Osteoblast (primary cell): ENCODE measurements at regions not wholly inside any gene's neighbourhood (a gene's known extent, or its start where the extent isn't known, plus 50 kb on each side); places are given as distances from the start of the nearest gene placed in this dataset.

Experiments used
- DNase-seq: peaks from one replicate; pipeline ENCODE4 v3.0.0; 2011; ENCODE audit warnings: low spot score, mixed read lengths; ENCODE audit not compliant: insufficient read length; ENCODE audit errors: missing footprints
- H2AFZ ChIP-seq: 2 replicates; pipeline ENCODE4 v1.6.0; 2011; ENCODE audit warnings: mild to moderate bottlenecking, low read length
- H3K27ac ChIP-seq: 2 replicates; pipeline ENCODE4 v1.5.1; 2011; ENCODE audit warnings: mild to moderate bottlenecking, low read depth, low read length, moderate library complexity
- H3K27me3 ChIP-seq: 2 replicates; pipeline ENCODE4 v1.6.0; 2012; ENCODE audit warnings: mild to moderate bottlenecking, control low read depth, inconsistent platforms, low read length, moderate library complexity; ENCODE audit not compliant: insufficient read depth
- H3K36me3 ChIP-seq: 2 replicates; pipeline ENCODE4 v1.5.1; 2011; ENCODE audit warnings: mild to moderate bottlenecking, low read length, control low read depth, moderate library complexity; ENCODE audit not compliant: insufficient read depth
- H3K4me1 ChIP-seq: 2 replicates; pipeline ENCODE4 v1.5.1; 2011; ENCODE audit warnings: mild to moderate bottlenecking, low read length, control low read depth, moderate library complexity; ENCODE audit not compliant: insufficient read depth
- H3K4me2 ChIP-seq: 2 replicates; pipeline ENCODE4 v1.6.0; 2011; ENCODE audit warnings: mild to moderate bottlenecking, low read length; ENCODE audit not compliant: insufficient read depth
- H3K4me3 ChIP-seq: fragments of 200-600 bp; sonication (generic); 3 replicates; pipeline ENCODE4 v1.5.1; 2012; ENCODE audit warnings: mild to moderate bottlenecking, low read length, inconsistent platforms; ENCODE audit not compliant: insufficient read depth
- H3K79me2 ChIP-seq: 2 replicates; pipeline ENCODE4 v1.6.0; 2012; ENCODE audit warnings: mild to moderate bottlenecking, low read length, control low read depth, inconsistent platforms; ENCODE audit not compliant: insufficient read depth
- H3K9me3 ChIP-seq: 2 replicates; pipeline ENCODE4 v1.5.1; 2011; ENCODE audit warnings: low read depth, low read length, control low read depth
- H4K20me1 ChIP-seq: 2 replicates; pipeline ENCODE4 v1.6.0; 2012; ENCODE audit warnings: mild to moderate bottlenecking, low read length, control low read depth; ENCODE audit not compliant: insufficient read depth
- CTCF ChIP-seq: IDR thresholded peaks from 2 replicates; pipeline ENCODE4 v1.5.1; 2011; ENCODE audit warnings: mild to moderate bottlenecking, low read depth, low read length, moderate library complexity; ENCODE audit errors: extremely low read depth

GRCh38 chr11:120023120-120023519 lies 114.8 kb downstream of the TRIM29 start:
- TF ChIP-seq CTCF = no peak
- Histone ChIP-seq H3K9me3 (no peaks in the 10 kb centered on the region), H3K4me3 (no peak overlapping the region), H2AFZ (no peak overlapping the region), H3K36me3 (no peaks in the 10 kb centered on the region), H3K4me2 (no peak overlapping the region), H3K79me2 (no peaks in the 10 kb centered on the region), H4K20me1 (no peaks in the 10 kb centered on the region), H3K27ac (no peak overlapping the region), H3K27me3 (peaks cover 9% of the 10 kb centered on the region), H3K4me1 (no peaks in the 10 kb centered on the region)
- no peak for DNase-seq

DNA sequence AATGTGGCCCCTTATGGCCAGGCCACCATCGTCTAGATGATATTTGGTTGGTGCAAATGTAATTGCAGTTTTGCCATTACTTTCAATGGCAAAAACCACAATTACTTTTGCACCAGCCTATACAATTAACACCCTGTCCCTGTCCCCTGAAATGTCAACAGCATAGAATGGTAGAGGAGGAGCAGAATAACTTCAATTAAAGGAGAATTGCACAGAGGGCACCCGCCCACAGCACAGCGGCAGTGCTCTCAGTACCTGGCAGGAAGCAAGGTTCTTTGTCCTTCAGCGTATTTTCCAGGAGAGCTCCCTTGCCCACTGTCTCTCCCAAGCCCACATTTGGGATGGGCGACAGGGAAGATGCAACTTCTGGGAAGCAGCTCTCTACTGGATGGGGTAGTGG lies 115.3 kb downstream of the TRIM29 start:
- H2AFZ ChIP-seq = no peak overlapping the region
- no peak overlapping the region for H3K4me3 ChIP-seq
- H3K36me3 ChIP-seq = no peaks in the 10 kb centered on the region
- H3K27ac ChIP-seq = no peak overlapping the region
- peaks cover 14% of the 10 kb centered on the region for H3K27me3 ChIP-seq
- no peak for DNase-seq
- TF ChIP-seq CTCF = no peak
- no peaks in the 10 kb centered on the region for H3K79me2 ChIP-seq
- H3K4me2 ChIP-seq = no peak overlapping the region
- no peaks in the 10 kb centered on the region for H4K20me1 ChIP-seq
- H3K4me1 ChIP-seq = no peaks in the 10 kb centered on the region
- no peaks in the 10 kb centered on the region for H3K9me3 ChIP-seq

DNA sequence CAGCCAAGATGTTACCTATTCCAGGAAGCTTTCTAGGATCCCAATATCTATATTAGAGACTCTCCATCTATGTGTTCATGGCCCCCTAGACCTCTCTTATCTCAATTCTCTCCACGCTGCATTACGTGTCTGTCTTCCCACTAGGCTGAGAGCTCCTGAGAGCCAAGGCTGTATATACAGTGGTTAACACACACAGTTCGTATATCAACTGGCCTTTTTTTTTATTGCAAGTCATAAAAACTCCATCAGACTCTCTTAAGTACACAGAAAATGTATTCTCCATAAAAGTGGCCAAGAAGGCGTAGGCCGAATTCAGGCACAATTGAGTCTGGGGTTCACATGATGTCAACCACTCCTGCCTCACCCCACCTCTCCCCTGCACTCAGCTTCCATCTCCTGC lies 115.9 kb downstream of the TRIM29 start:
- peaks cover 13% of the 10 kb centered on the region for H3K27me3 ChIP-seq
- H3K9me3 ChIP-seq = no peaks in the 10 kb centered on the region
- H3K79me2 ChIP-seq = no peaks in the 10 kb centered on the region
- no peaks in the 10 kb centered on the region for H3K36me3 ChIP-seq
- H4K20me1 ChIP-seq = no peaks in the 10 kb centered on the region
- H3K27ac ChIP-seq = no peak overlapping the region
- DNase-seq = no peak
- no peak overlapping the region for H2AFZ ChIP-seq
- H3K4me1 ChIP-seq = no peaks in the 10 kb centered on the region
- no peak overlapping the region for H3K4me3 ChIP-seq
- TF ChIP-seq CTCF = no peak
- no peak overlapping the region for H3K4me2 ChIP-seq

DNA sequence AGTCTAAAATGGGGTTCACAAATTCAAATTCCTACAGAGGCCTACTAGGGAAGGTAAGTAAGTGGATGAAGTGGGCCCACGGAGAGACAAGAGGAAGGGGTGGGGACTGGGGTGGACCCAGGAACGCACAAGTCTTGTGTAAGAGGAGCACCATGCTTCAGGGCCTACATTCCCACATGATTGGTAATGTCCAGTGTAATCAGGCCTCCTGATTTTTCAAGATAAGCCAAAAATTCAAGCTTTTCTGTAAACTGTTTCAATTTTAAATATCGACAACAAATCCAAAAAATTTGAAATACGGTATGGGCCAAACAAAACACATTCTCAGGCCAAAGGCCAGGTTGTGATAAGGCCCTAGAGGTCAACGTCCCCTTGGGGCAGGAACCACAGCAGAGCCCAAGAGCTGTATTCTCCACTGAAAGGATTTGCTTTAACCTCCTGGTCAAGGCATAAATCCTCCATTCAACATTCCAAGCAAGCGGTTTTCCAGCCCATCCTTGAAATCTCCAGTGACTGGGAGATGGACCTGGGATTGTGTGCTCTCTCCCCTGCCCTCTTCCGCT lies 116.4 kb downstream of the TRIM29 start:
- no peaks in the 10 kb centered on the region for H3K9me3 ChIP-seq
- no peaks in the 10 kb centered on the region for H4K20me1 ChIP-seq

More for the DNA sequence above, 116.4 kb downstream of the TRIM29 start:
- no peaks in the 10 kb centered on the region for H3K36me3 ChIP-seq
- H2AFZ ChIP-seq = no peak overlapping the region
- no peaks in the 10 kb centered on the region for H3K79me2 ChIP-seq
- DNase-seq = no peak
- no peaks in the 10 kb centered on the region for H3K4me1 ChIP-seq
- H3K27me3 ChIP-seq = peaks cover 15% of the 10 kb centered on the region
- no peak for TF ChIP-seq CTCF
- H3K27ac ChIP-seq = no peak overlapping the region
- H3K4me3 ChIP-seq = no peak overlapping the region
- H3K4me2 ChIP-seq = no peak overlapping the region
